SU-DHL-6 (cell line): ENCODE measurements at regions not wholly inside any gene's neighbourhood (a gene's known extent, or its start where the extent isn't known, plus 50 kb on each side); places are given as distances from the start of the nearest gene placed in this dataset.

ENCODE experiments used
- H2AFZ ChIP-seq: fragments of 200-600 bp; sonication (generic); 2 replicates; pipeline ENCODE4 v1.6.1; 2014; ENCODE audit warnings: low read depth, mild to moderate bottlenecking, moderate library complexity, mixed read lengths, antibody characterized with exemption, low read length; ENCODE audit not compliant: severe bottlenecking
- H3F3A ChIP-seq: fragments of 200-600 bp; shearing (Covaris generic); 2 replicates; pipeline ENCODE4 v1.6.0; 2016; ENCODE audit warnings: antibody characterized with exemption, mild to moderate bottlenecking; ENCODE audit not compliant: insufficient read depth
- H3K27ac ChIP-seq: fragments of 200-600 bp; sonication (generic); 2 replicates; pipeline ENCODE4 v1.5.1; 2016; ENCODE audit warnings: low read depth, mild to moderate bottlenecking, low read length, moderate library complexity, mixed read lengths
- H3K27me3 ChIP-seq: fragments of 200-600 bp; sonication (generic), shearing (Covaris generic); 2 replicates; pipeline ENCODE4 v1.6.0; 2014; ENCODE audit warnings: mild to moderate bottlenecking, low read length
- H3K36me3 ChIP-seq: fragments of 200-600 bp; sonication (generic); 2 replicates; pipeline ENCODE4 v1.6.1; 2014; ENCODE audit warnings: mild to moderate bottlenecking, low read length, mixed read lengths
- H3K4me2 ChIP-seq: fragments of 300-600, 200-600 bp; shearing (Covaris generic), sonication (generic); 2 replicates; pipeline ENCODE4 v1.6.0; 2014; ENCODE audit warnings: low read length, low read depth, mild to moderate bottlenecking; ENCODE audit not compliant: poor library complexity, severe bottlenecking
- H3K4me3 ChIP-seq: fragments of 200-600 bp; sonication (generic); 2 replicates; pipeline ENCODE4 v1.5.1; 2014; ENCODE audit warnings: antibody characterized with exemption, low read length, mild to moderate bottlenecking, mixed read lengths; ENCODE audit not compliant: insufficient read depth, poor library complexity, severe bottlenecking
- H3K79me2 ChIP-seq: fragments of 200-600 bp; sonication (generic); 2 replicates; pipeline ENCODE4 v1.6.1; 2014; ENCODE audit warnings: mild to moderate bottlenecking, low read length, moderate library complexity; ENCODE audit not compliant: insufficient read depth
- H3K9ac ChIP-seq: fragments of 200-600 bp; sonication (generic); 2 replicates; pipeline ENCODE4 v1.7.0; 2014; ENCODE audit warnings: mild to moderate bottlenecking, low read length
- H3K9me2 ChIP-seq: fragments of 200-600 bp; sonication (generic); replicated peaks from 2 replicates; pipeline ENCODE4 v1.6.1; 2014; ENCODE audit warnings: low read length; ENCODE audit not compliant: insufficient read depth
- H3K9me3 ChIP-seq: fragments of 200-600 bp; sonication (generic); 2 replicates; pipeline ENCODE4 v1.6.1; 2014; ENCODE audit warnings: low read length, mixed read lengths; ENCODE audit not compliant: insufficient read depth
- H4K20me1 ChIP-seq: fragments of 200-600 bp; sonication (generic); 2 replicates; pipeline ENCODE4 v1.6.1; 2014; ENCODE audit warnings: low read depth, mild to moderate bottlenecking, antibody characterized with exemption, low read length, moderate library complexity, mixed read lengths
- CTCF ChIP-seq: fragments of 200-600 bp; sonication (generic); IDR thresholded peaks from one replicate; pipeline ENCODE4 v1.5.1; 2017; ENCODE audit warnings: antibody characterized with exemption, mild to moderate bottlenecking, low read length, moderate library complexity; ENCODE audit not compliant: insufficient read depth, poor library complexity, severe bottlenecking
- EZH2phosphoT487 ChIP-seq: fragments of 200-600 bp; sonication (generic), shearing (Covaris generic); conservative IDR thresholded peaks from 2 replicates; pipeline ENCODE4 v1.6.1; 2018; ENCODE audit warnings: mild to moderate bottlenecking, antibody characterized with exemption, low read length, moderate library complexity, mixed read lengths

- H3K9me3 ChIP-seq: no peaks in the 10 kb centered on the region
- no peak overlapping the region for H3K9ac ChIP-seq
- no peaks in the 10 kb centered on the region; the same call in 1 of the 2 replicates for H3F3A ChIP-seq
- 0 out of 2 replicates have a peak, but pooled peaks cover 1% of the 10 kb centered on the region for H4K20me1 ChIP-seq
- no peak overlapping the region for H2AFZ ChIP-seq
- no peak overlapping the region for H3K27ac ChIP-seq
- TF ChIP-seq CTCF (no peak), EZH2phosphoT487 (no peak)
- no peak overlapping the region for H3K4me2 ChIP-seq
- no peak overlapping the region for H3K4me3 ChIP-seq
- H3K9me2 ChIP-seq: no peaks in the 10 kb centered on the region
- H3K36me3 ChIP-seq: no peaks in the 10 kb centered on the region
- no peaks in the 10 kb centered on the region for H3K27me3 ChIP-seq
- peaks cover 74% of the 10 kb centered on the region for H3K79me2 ChIP-seq
Observed at GRCh38 chr7:131087756-131088658, 239.7 kb upstream of the MKLN1 start.

DNA sequence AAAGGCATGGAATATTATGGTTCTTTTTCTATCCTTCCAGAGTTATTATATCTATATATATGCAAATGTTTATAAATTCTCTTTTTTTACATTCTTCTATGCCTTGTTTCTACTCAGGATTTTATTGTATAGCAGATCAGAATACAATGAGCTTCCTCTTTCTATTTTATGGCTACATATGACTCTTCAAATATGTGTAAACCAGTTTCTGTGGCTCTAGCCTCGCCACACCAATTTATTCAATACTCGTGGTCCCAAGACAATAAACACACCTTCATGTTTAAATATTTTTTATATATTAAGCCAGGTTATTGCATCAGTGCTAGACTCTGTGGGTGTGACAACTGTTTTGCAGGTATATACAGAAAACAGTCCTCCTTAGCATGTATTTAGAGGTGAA is 237.5 kb upstream of the MKLN1 start:
- no peaks in the 10 kb centered on the region for H3K36me3 ChIP-seq
- 0 out of 2 replicates have a peak, but pooled peaks cover 3% of the 10 kb centered on the region for H4K20me1 ChIP-seq
- H3K9ac ChIP-seq: no peak overlapping the region

DNA sequence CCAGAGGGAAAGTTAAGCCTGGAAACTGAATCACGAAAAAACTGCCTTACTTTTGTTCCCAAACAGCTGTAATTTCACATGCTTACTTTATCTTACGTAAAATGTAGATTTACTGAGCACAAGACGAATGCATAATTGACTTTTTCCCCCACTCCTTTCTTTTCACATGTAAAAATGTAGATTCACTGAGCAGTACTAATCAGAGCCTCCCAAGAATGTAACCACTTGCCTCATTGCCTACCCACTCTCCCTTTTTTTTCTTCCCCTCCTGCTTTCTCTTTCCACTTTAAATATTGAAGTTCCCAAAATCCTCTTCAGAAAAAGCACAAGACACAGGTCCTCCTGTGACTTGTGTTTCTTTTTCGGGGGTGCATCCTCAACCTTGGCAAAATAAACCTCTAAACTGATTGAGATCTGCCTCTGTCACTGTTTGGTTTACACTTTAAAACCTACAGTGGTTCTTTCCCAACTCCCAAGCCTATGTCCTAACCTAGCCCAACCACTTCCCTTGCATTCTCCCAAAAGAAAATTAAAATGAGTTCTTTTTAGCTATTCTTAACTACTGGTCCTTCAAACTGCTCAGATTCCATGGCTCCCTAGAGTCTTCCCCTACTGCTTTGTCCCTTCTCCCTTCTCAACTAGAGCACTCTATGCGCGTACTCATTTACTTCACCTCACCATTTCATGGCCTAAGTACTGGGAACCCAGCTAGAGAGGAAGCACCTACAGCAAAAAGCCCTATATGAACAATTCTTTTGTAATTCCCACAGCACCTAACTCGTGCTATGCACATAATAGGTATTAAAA is 236.6 kb upstream of the MKLN1 start:
- no peak overlapping the region for H2AFZ ChIP-seq
- H4K20me1 ChIP-seq: peaks cover 11% of the 10 kb centered on the region

More for the DNA sequence above, 237.5 kb upstream of the MKLN1 start:
- Histone ChIP-seq H3K4me3 (no peak overlapping the region), H2AFZ (no peak overlapping the region), H3K27me3 (no peaks in the 10 kb centered on the region), H3K9me2 (no peaks in the 10 kb centered on the region), H3K4me2 (no peak overlapping the region), H3K27ac (no peak overlapping the region), H3K9me3 (no peaks in the 10 kb centered on the region), H3F3A (no peaks in the 10 kb centered on the region; the same call in 1 of the 2 replicates), H3K79me2 (peaks cover 66% of the 10 kb centered on the region)
- TF ChIP-seq EZH2phosphoT487 (no peak), CTCF (no peak)

More for the DNA sequence above, 236.6 kb upstream of the MKLN1 start:
- Histone ChIP-seq H3K9ac (no peak overlapping the region), H3K9me2 (no peaks in the 10 kb centered on the region), H3K79me2 (peaks cover 72% of the 10 kb centered on the region), H3K27me3 (no peaks in the 10 kb centered on the region), H3K9me3 (no peaks in the 10 kb centered on the region), H3K4me2 (no peak overlapping the region), H3F3A (no peaks in the 10 kb centered on the region; the same call in 1 of the 2 replicates), H3K4me3 (no peak overlapping the region), H3K27ac (no peak overlapping the region), H3K36me3 (no peaks in the 10 kb centered on the region)
- no peak for TF ChIP-seq CTCF
- no peak for TF ChIP-seq EZH2phosphoT487
